Midbrain (tissue), 1 donor: ENCODE measurements at regions not wholly inside any gene's neighbourhood (a gene's known extent, or its start where the extent isn't known, plus 50 kb on each side); places are given as distances from the start of the nearest gene placed in this dataset.
A peak's percentile ranks its signal among the peaks of the same experiment; 100 is the strongest.

ENCODE experiments used
- DNase-seq: peaks from one replicate; lab custom pipeline; 2025; lab: John Stamatoyannopoulos, UW

GRCh38 chr4:104964410-104965175, 182.1 kb upstream of the TET2 start:
- no peak for DNase-seq

GRCh38 chr4:104966349-104967033, 180.2 kb upstream of the TET2 start:
- DNase-seq, result peak; percentile 29

- DNase-seq, result no peak
Measured at GRCh38 chr4:104967034-104967401, 179.7 kb upstream of the TET2 start.

DNA sequence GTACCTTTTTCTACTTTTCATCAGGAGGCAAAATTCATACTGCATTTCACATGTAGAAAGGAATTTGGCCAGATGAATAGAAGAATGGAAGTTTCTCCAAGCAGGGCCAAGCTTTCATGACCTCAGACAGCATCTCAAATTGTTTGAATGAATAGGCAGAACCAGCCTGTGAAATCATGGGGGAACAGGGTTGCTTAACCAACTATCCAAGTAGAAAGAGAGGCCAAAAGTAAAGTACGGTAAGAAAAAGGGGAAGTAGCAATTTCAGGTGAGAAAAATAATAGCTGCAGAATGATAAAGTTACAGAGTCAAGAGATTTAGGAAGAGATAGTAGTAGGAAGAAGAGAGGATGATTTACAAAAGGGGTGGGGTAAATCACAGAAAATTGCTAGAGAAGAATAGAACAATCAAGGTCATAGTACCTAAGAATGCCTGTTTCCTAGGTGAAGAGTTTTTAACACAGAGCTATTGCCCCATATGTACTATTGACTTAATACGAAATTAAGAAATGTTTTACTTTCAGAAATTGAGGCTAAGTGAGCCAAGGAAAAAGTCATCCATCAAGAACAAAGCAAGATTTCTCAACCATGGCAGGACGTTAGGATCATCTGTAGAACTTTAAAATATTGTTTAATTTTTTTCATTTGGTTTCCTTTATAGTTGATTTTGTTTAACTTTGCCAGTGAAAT, 177.1 kb upstream of the TET2 start:
- no peak for DNase-seq

DNA sequence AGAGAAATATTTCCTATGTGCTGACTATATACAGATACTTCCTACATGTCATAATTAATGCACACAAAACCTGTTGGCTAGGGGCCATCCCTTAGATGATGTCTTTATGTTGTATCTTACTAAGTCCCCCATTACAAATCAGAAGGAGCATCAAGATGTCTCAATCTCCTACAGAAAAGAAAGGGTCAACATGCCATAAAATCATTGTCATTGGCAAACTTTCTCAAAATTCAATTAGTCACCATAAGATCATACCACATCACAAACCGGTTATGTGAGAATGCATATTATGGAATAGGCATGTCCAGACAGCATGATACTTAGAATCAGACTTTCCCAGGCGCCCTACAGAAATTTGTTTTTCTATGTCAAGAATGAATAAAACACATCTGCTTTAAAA, 175.2 kb upstream of the TET2 start:
- DNase-seq, result no peak

DNA sequence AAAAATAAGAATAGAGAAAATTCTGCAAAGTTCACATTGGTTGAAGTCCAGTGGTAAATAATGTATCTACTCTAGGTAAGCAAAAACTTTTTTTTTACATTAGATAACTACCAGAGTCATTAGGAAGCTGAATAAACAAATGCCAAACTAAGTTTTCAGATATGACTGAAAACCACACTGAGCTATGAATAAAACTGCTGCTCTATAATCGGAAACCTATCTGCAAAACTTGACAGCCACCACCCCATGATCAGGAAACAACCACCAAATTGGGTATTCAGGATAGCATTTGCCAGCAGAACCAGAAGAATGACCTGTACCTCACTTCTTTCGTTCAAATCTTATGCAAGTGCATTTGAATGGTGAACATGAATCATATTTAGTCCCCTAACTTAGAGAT, 173.0 kb upstream of the TET2 start:
- no peak for DNase-seq

- no peak for DNase-seq
Measured at GRCh38 chr4:104975617-104976016, 171.1 kb upstream of the TET2 start.

DNA sequence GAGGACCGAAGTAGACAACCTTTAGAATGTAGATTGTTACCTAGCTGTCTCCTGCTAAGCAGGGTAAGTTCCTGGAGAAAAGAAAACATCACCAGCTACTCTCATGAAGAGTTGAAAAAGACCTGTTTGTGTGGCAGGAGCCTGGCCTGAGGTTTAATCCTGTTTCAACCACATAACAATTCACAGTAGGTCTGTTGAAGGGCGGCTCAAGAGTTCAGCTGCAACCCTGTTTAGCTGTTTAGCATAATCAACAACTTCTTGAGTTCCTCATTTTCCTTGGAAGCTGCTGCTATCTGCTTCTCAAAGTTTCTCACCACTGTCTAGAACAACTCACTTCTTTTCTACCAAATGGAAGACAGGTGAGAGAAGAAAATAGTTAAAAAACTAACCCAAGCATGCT, 170.4 kb upstream of the TET2 start:
- DNase-seq, result no peak

- no peak for DNase-seq
Measured at GRCh38 chr4:104979083-104979760, 167.5 kb upstream of the TET2 start.

DNA sequence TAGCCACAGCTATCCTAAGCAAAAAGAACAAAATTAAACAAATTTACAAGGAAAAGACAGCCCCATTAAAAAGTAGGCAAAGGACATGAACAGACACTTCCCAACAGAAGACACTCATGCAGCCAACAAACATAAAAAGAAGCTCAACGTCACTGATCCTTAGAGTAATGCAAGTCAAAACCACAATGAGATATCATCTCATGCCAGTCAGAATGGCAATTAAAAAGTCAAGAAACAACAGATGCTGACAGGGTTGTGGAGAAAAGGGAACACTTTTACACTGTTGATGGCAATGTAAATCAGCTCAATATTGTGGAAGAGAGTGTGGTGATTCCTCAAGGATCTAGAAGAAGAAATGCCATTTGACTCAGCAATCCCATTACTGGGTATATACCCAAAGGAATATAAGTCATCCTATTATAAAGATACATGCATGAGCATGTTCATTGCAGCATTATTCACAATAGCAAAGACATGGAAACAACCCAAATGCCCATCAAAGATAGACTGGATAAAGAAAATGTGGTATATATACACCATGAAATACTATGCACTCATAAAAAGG, 163.0 kb upstream of the TET2 start:
- no peak for DNase-seq

DNA sequence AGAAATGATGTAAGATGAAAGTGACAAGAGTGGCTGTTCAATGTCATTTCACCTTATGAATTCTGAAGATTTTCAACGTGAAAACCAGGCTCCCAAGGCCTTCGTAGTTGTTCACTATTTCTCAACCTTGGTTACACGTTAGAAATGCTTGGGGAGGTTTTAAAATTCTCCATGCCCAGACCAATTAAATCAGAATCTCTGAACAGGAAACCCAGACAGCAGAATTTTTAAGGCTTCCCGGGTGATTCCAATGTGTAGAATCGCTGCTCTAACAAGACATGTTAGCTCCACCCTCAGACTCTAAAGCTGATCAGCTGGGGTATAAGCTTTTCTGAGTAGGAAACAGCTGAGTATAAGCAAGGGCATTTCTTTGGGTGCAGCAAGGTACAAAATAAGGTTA, 160.4 kb upstream of the TET2 start:
- DNase-seq, result no peak

DNA sequence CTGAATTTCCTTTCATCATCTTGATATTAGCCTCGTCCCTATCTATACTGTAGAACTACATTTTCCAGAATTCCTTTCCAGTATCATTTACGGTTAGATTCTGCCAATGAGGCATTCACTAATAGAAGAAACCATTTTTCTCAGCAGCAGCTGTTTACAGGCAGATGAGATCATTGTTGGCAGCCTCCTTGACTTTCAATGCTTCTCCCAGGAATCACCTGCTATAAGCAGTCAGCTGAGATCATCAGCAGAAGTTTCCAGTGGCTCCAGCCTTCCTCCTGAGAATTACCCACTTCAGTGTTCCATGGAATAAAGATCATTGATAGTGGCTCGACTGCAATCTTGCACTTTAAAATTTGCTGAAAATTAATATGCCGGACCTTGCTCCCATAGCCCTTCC, 157.3 kb upstream of the TET2 start:
- DNase-seq, result no peak

GRCh38 chr4:105002278-105002677, 144.4 kb upstream of the TET2 start:
- no peak for DNase-seq

DNA sequence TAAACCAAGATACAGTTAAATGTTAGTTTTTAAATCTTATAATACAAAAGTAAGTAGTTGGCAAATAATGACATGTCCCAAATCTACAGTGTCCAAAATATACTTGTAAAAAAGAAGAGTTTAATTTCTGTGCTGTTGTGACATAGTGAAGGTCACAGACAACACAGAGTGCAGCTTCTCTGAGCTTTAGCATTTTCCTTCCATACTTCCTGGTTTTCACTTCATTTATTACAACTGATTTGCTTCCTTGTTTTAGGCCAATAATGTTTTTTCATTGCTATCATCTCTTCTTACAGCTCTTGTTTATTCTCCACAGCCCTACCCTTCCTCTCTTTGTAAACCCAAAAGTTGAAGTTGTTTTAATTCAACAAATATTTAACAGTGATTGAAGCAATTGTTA, 132.4 kb upstream of the TET2 start:
- no peak for DNase-seq

DNA sequence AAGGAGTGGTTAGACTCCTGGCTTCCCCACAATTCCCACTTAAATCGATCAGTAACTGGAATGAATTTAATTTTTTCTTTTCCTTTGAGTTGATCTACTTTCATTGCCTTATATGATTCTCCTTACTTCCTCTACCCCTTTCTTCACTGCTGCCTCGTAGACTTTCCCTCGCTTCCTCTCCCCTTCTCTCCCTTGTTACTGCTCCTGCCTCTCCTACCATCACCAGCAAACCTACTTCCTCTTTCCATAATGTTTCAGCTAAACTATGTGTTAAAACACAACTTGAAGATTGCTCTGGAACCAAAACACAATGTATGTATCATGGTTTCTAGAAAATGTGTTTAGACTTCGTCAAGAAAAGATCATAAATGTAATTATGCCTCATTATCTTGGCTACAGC, 132.0 kb upstream of the TET2 start:
- DNase-seq, result no peak

DNA sequence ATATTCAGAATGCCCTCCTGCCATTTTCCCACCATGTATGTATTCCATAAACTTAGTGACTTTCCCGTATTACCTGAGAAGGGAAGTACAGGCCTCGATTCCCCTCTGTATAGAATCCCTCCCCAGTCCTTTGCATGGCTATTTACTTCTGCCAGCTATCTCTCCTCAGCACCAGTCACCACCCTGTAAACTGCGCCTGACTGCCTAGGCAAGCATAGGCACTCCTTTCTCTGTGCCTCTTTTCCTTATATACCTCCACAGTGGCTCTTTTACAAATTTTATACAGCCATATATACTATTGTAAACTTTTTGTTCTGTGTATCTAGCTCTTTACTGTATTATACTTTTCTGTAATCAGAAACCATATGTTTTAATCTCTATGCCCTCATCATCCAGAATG, 130.9 kb upstream of the TET2 start:
- DNase-seq, result no peak

DNA sequence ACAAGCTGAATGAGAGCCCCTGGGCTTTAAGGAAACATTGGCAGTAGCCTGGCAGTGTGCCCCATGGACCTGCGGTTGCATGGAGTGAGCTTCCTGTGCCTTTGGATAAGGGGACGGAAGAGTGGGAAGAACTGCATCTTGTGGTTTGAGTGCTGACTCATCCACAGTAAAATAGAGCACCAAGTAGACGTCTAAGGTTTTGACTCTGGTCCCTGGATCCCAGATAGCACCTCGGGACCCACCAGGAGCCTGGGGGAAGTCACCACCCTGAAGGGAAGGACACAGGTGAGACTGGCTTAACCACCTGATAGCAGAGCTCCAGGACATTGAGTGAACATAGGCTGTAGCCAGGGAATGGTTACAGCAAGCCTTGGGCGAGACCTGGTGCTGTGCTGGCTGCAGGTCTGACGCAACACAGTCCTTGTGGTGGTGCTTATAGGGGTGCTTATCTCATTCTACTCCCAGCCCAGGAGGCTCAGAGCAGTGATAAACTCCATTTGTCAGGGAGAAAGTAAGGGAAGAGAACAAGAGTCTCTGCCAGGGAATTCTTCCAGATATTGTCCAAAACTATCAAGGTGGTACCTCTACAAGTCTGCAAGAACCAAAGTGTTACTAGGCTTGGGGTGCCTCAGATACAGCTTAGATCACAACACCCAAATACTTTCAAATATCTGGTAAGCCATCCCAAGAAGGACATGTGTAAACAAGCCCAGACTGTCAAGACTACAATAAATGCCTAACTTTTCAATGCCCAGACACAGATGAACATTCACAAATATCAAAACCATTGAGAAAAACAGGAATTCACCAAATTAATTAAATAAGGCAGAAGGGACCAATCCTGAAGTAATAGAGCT, 123.6 kb upstream of the TET2 start:
- no peak for DNase-seq

DNA sequence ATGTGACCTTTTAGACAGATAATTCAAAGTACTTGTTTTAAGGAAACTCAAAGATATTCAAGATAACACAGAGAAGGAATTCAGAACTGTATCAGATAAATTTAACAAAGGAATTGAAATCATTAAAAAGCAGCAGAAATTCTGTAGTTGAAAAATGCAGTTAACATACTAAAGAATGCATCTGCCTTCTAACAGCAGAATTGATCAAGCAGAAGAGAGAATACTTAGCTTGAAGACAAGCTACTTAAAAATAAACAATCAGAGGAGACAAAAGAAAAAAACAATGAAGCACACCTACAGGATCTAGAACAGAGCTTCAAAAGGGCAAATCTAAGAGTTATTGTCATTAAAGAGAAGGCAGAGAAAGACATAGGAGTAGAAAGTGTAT, 123.0 kb upstream of the TET2 start:
- no peak for DNase-seq

DNA sequence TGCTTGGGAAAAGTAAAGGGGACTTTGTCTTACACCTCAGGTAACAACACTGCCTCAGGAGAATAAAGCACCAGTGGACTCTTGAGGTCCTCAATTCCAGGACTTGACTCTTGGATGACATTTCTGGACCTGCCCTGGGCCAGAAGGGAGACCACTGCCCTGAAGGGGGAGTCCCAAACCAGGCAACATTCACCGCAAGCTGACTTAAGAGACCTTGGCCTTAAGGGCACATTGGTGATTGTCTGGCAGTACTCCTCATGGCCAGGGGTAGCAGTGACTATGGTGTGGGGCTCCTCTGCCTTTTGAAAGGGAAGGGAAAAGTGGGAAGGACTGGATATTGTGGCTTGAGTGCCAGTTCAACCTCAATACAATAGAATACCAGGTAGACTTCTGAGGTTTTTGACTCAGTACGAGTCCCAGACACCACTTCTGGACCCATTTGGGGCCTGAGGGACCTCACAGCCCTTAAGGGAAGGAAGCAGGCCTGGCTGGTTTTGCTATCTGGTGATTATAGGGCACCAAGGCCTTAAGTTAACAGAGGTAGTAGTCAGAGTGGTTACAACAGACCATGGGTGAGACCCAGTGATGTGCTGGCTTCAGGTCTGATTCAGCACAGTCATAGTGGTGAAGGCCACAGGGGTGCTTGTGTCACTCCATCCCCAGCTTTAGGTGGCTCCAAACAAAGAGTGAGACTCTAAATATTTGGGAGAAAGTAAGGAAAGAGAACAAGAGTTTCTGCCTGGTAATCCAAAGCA, 121.2 kb upstream of the TET2 start:
- no peak for DNase-seq

GRCh38 chr4:105036991-105037390, 109.7 kb upstream of the TET2 start:
- no peak for DNase-seq

DNA sequence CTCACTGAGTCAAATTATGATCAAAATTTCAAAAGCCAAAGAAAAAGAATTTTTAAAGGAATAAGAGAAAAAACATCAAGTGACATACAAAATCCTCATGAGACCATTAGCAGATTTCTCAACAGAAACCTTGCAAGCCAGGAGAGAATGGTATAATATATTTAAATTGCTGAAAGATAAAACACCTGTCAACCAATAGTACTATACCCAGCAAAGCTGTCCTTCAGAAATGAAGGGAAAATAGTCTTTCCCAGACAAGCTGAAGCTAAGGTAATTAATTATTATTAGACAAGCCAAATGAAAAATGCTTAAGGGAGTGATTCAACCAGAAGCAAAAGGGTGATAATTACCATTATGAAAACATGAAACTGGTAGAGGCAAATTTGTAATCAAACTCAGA, 104.2 kb upstream of the TET2 start:
- DNase-seq, result no peak
